ENCODE measurements at regions not wholly inside any gene's neighbourhood (a gene's known extent, or its start where the extent isn't known, plus 50 kb on each side); places are given as distances from the start of the nearest gene placed in this dataset.

- no peak for TF ChIP-seq CTCF (IDR thresholded peaks at IDR 0.05)
- no peak for TF ChIP-seq POLR2A (IDR thresholded peaks at IDR 0.05)
Measured at GRCh38 chr14:55500708-55501107, 60.3 kb upstream of the TBPL2 start.

Data from thyroid gland (tissue), 4 donors.